Fibroblast of lung (primary cell): ENCODE measurements at regions not wholly inside any gene's neighbourhood (a gene's known extent, or its start where the extent isn't known, plus 50 kb on each side); places are given as distances from the start of the nearest gene placed in this dataset.
A peak's percentile ranks its signal among the peaks of the same experiment; 100 is the strongest.

Experiments used
- DNase-seq, 2 donors: peaks; one replicate each; pipeline versions ENCODE4 v3.0.0 to v3.0.0-alpha.2; 2010; ENCODE audit warnings: low read depth in 2 of 2
- H2AFZ ChIP-seq: 2 replicates; pipeline ENCODE4 v1.5.1; 2012; ENCODE audit warnings: low read length, control low read depth, inconsistent platforms
- H3K27ac ChIP-seq: 2 replicates; pipeline ENCODE4 v1.5.1; 2011; ENCODE audit warnings: low read length, control low read depth; ENCODE audit not compliant: insufficient read depth
- H3K27me3 ChIP-seq: 2 replicates; pipeline ENCODE4 v1.5.1; 2011; ENCODE audit warnings: mild to moderate bottlenecking, low read length; ENCODE audit not compliant: control insufficient read depth, insufficient read depth
- H3K36me3 ChIP-seq: 2 replicates; pipeline ENCODE4 v1.5.1; 2011; ENCODE audit warnings: low read length; ENCODE audit not compliant: control insufficient read depth, insufficient read depth
- H3K4me1 ChIP-seq: 2 replicates; pipeline ENCODE4 v1.5.1; 2011; ENCODE audit warnings: low read length; ENCODE audit not compliant: control insufficient read depth, insufficient read depth; ENCODE audit errors: extremely low read depth
- H3K4me2 ChIP-seq: 2 replicates; pipeline ENCODE4 v1.5.1; 2011; ENCODE audit warnings: low read length, control low read depth; ENCODE audit not compliant: insufficient read depth; ENCODE audit errors: extremely low read depth
- H3K4me3 ChIP-seq, 4 experiments: fragments of 200-600 bp in 1 of 4; sonication (generic) in 1 of 4; replicated peaks in 1 of 4; 2 replicates each; pipeline ENCODE4 v1.5.1; 2011 to 2016; ENCODE audit warnings: low read length in 4 of 4, low read depth in 3 of 4, mild to moderate bottlenecking in 3 of 4, control low read depth in 2 of 4, inconsistent platforms in 1 of 4, mixed read lengths in 1 of 4; ENCODE audit not compliant: insufficient read depth in 1 of 4; ENCODE audit errors: control extremely low read depth in 1 of 4
- H3K79me2 ChIP-seq: 2 replicates; pipeline ENCODE4 v1.5.1; 2012; ENCODE audit warnings: mild to moderate bottlenecking, low read length, inconsistent platforms; ENCODE audit not compliant: control insufficient read depth, insufficient read depth
- H3K9ac ChIP-seq: 2 replicates; pipeline ENCODE4 v1.5.1; 2011; ENCODE audit warnings: mild to moderate bottlenecking, low read length, control low read depth; ENCODE audit not compliant: insufficient read depth
- H3K9me3 ChIP-seq: 2 replicates; pipeline ENCODE4 v1.5.1; 2012; ENCODE audit warnings: low read depth, low read length; ENCODE audit not compliant: control insufficient read depth, insufficient read depth
- H4K20me1 ChIP-seq: 2 replicates; pipeline ENCODE4 v1.5.1; 2011; ENCODE audit warnings: low read length; ENCODE audit not compliant: control insufficient read depth, insufficient read depth; ENCODE audit errors: extremely low read depth
- CTCF ChIP-seq, 2 donors: IDR thresholded peaks in 1 of 2; conservative IDR thresholded peaks in 1 of 2; 1 replicate in 1 of 2; 2 replicates in 1 of 2; pipeline ENCODE4 v1.5.1; 2011 to 2012; ENCODE audit warnings: low read length in 2 of 2, control low read depth in 1 of 2, inconsistent platforms in 1 of 2, low read depth in 1 of 2, mild to moderate bottlenecking in 1 of 2
- EZH2 ChIP-seq: IDR thresholded peaks from 2 replicates; pipeline ENCODE4 v1.5.1; 2012; ENCODE audit warnings: low read length, control low read depth, mild to moderate bottlenecking; ENCODE audit errors: missing control alignments

DNA sequence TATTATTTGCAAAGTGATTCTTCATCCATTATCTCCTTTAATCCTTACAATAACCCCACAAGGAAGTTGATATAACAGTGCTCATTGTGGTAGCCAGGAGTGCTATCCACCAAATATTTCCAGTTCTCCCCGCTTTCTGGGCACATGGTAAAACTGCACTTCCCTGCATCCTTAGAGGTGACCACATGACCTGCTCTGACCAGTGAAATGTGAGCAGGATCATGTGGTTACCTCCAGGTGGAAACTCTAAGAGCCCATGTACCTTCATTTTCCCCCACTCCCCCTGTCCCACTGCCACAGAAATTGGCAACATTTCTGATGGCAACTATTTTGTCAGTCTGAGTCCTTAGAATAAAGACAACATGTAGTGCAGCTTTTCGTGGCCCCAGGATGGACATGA lies 89.7 kb downstream of the MRPL46 start:
- Histone ChIP-seq H3K79me2 (no peaks in the 10 kb centered on the region), H3K4me2 (no peak overlapping the region), H3K27me3 (no peaks in the 10 kb centered on the region), H3K4me1 (peaks cover 3% of the 10 kb centered on the region), H3K9me3 (no peaks in the 10 kb centered on the region), H3K36me3 (no peaks in the 10 kb centered on the region), H4K20me1 (no peaks in the 10 kb centered on the region), H3K27ac (no peak overlapping the region), H3K9ac (no peak overlapping the region), H2AFZ (no peak overlapping the region), H3K4me3 (no peak overlapping the region)
- no peak for DNase-seq
- TF ChIP-seq CTCF (conservative IDR thresholded peaks at IDR 0.05 in 1 of 2, IDR thresholded peaks at IDR 0.05 in 1 of 2; ENCODE audit: low read depth in 1 of 2, low read length in 2 of 2) = no peak
- no peak for TF ChIP-seq EZH2

GRCh38 chr15:88376574-88377174 lies 90.5 kb downstream of the MRPL46 start:
- Histone ChIP-seq H3K27me3 (no peaks in the 10 kb centered on the region), H3K9me3 (no peaks in the 10 kb centered on the region), H3K4me2 (no peak overlapping the region), H3K79me2 (no peaks in the 10 kb centered on the region), H3K4me1 (peaks cover 3% of the 10 kb centered on the region), H4K20me1 (no peaks in the 10 kb centered on the region), H3K27ac (no peak overlapping the region), H3K9ac (no peak overlapping the region), H2AFZ (no peak overlapping the region), H3K4me3 (no peak overlapping the region), H3K36me3 (no peaks in the 10 kb centered on the region)
- TF ChIP-seq CTCF (conservative IDR thresholded peaks at IDR 0.05 in 1 of 2, IDR thresholded peaks at IDR 0.05 in 1 of 2; ENCODE audit: low read depth in 1 of 2, low read length in 2 of 2) (no peak), EZH2 (no peak)
- DNase-seq = peak; percentile 23 to 93

GRCh38 chr15:88375234-88375927 lies 91.8 kb downstream of the MRPL46 start:
- no peak overlapping the region for H2AFZ ChIP-seq
- H3K79me2 ChIP-seq = no peaks in the 10 kb centered on the region
- H3K4me1 ChIP-seq = peaks cover 3% of the 10 kb centered on the region
- H3K4me2 ChIP-seq = no peak overlapping the region
- H3K9ac ChIP-seq = no peak overlapping the region
- TF ChIP-seq EZH2 (no peak), CTCF (conservative IDR thresholded peaks at IDR 0.05 in 1 of 2, IDR thresholded peaks at IDR 0.05 in 1 of 2; ENCODE audit: low read depth in 1 of 2, low read length in 2 of 2) (no peak)
- no peaks in the 10 kb centered on the region for H3K9me3 ChIP-seq
- H3K36me3 ChIP-seq = no peaks in the 10 kb centered on the region
- H3K27ac ChIP-seq = no peak overlapping the region
- no peaks in the 10 kb centered on the region for H3K27me3 ChIP-seq
- no peak overlapping the region for H3K4me3 ChIP-seq
- DNase-seq = peak; percentile 52 to 93
- no peaks in the 10 kb centered on the region for H4K20me1 ChIP-seq
